ENCODE measurements at regions not wholly inside any gene's neighbourhood (a gene's known extent, or its start where the extent isn't known, plus 50 kb on each side); places are given as distances from the start of the nearest gene placed in this dataset.

DNA sequence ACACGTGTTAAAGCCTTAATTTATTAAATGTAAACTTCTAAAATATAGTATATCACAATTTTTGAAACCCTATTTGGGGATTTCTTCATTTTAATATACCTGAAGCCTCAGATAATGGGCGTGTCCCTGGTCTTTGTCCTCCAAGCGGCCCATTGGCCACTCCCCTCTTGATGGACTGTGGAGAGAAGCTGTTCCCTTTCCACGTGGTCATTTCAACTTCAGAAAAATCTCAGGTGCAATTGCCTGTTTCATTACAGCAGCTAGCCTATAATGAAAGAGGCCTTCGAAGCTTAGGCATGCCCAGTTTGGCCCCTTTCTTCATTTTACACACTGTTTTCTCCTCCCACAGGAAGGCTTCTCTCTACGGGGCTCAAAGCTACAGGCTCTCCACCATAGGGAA is 131.4 kb upstream of the ARHGAP5 start:
- POLR2A ChIA-PET: interaction anchor here (0.6 to 5.2 kb wide), 3 partner anchors 132 to 485 kb away, joined by 3 to 22 read pairs (median 4); partner anchors contain the start of gene ARHGAP5
- peak overlapping the region in 5 of 9 donors; percentile 26 to 94 (median 88) for H3K27ac Mint-ChIP-seq

DNA sequence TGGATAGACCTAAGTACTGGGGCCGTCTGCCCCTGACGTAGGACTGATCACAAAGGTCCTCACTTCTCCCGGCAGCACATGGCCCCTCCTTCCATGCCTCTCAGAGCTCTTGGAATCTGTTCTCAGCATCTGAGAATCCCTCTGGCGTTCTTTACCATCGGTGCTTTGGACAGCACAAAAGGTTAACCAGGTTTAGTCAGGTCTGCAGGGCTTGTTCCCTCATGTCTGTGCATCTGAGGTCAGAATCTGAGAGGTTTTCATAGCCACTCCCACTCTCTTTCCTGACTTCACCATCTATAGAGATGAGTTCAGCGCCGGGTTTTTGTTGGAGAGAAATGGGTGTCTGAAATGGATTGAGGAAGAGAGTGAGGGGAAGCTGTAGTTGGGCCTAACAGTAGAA is 130.0 kb upstream of the ARHGAP5 start:
- Mint-ChIP-seq H3K27me3 (peaks cover 0 to 7% (median 0%) of the 10 kb centered on the region in 5 donors), H3K4me1 (peaks cover 21 to 69% (median 33%) of the 10 kb centered on the region in 7 donors), H3K27ac (peak overlapping the region in 6 of 9 donors; percentile 57 to 94 (median 84)), H3K9me3 (no peaks in the 10 kb centered on the region), H3K4me3 (no peak overlapping the region), H3K36me3 (no peaks in the 10 kb centered on the region)
- DNase-seq (no peak), ATAC-seq (no peak)
- no peaks in the 10 kb centered on the region for H3K9me3 ChIP-seq (ENCODE audit: control insufficient read depth in 2 of 3, low read length in 3 of 3)
- peak overlapping the region; percentile 27 for H3K27ac ChIP-seq (ENCODE audit: low read depth, low read length)
- H3K27me3 ChIP-seq (ENCODE audit: control insufficient read depth in 2 of 2, insufficient read depth in 2 of 2, low read length in 2 of 2): no peaks in the 10 kb centered on the region
- peaks cover 10 to 28% of the 10 kb centered on the region in 2 donors for H3K4me1 ChIP-seq (ENCODE audit: control insufficient read depth in 2 of 2, insufficient read depth in 2 of 2, low read length in 2 of 2)
- ChIA-PET CTCF (no interaction called here), POLR2A (interaction anchor here (5.2 kb wide), 1 partner anchor 130 kb away, joined by 22 read pairs; the partner anchor contains the start of gene ARHGAP5)
- intact Hi-C loops (cut with micrococcal nuclease): loop anchor here in 1 of 2 donors (5.0 to 10.0 kb wide), 2 partner anchors 490 to 742 kb away; partner anchors contain the start of genes DTD2 and HECTD1
- no peak overlapping the region for H3K4me3 ChIP-seq (ENCODE audit: low read length)
- H3K36me3 ChIP-seq (ENCODE audit: control insufficient read depth in 2 of 3, insufficient read depth in 3 of 3, low read length in 3 of 3): no peaks in the 10 kb centered on the region

More for the DNA sequence above, 131.4 kb upstream of the ARHGAP5 start:
- Histone ChIP-seq H3K4me3 (ENCODE audit: low read length) (no peak overlapping the region), H3K36me3 (ENCODE audit: control insufficient read depth in 2 of 3, insufficient read depth in 3 of 3, low read length in 3 of 3) (no peaks in the 10 kb centered on the region), H3K27ac (ENCODE audit: low read depth, low read length) (peak overlapping the region; percentile 56), H3K9me3 (ENCODE audit: control insufficient read depth in 2 of 3, low read length in 3 of 3) (no peaks in the 10 kb centered on the region), H3K4me1 (ENCODE audit: control insufficient read depth in 2 of 2, insufficient read depth in 2 of 2, low read length in 2 of 2) (peaks cover 10 to 28% of the 10 kb centered on the region in 2 donors), H3K27me3 (ENCODE audit: control insufficient read depth in 2 of 2, insufficient read depth in 2 of 2, low read length in 2 of 2) (no peaks in the 10 kb centered on the region)
- ATAC-seq (no peak), DNase-seq (no peak)
- Mint-ChIP-seq H3K27me3 (peaks cover 0 to 4% (median 0%) of the 10 kb centered on the region in 5 donors), H3K9me3 (no peaks in the 10 kb centered on the region), H3K4me3 (peak overlapping the region in 1 of 10 donors; percentile 84), H3K36me3 (no peaks in the 10 kb centered on the region), H3K4me1 (peaks cover 21 to 69% (median 33%) of the 10 kb centered on the region in 7 donors)
- intact Hi-C loops (cut with micrococcal nuclease): loop anchor here in 1 of 2 donors (1.0 to 10.0 kb wide), 8 partner anchors 8 to 1387 kb away; partner anchors contain the start of genes DTD2, G2E3, HECTD1 and NUBPL
- CTCF ChIA-PET: interaction anchor here (0.7 to 1.5 kb wide), 2 partner anchors 11 to 263 kb away, joined by 3 read pairs; no protein-coding TSS in a partner anchor

DNA sequence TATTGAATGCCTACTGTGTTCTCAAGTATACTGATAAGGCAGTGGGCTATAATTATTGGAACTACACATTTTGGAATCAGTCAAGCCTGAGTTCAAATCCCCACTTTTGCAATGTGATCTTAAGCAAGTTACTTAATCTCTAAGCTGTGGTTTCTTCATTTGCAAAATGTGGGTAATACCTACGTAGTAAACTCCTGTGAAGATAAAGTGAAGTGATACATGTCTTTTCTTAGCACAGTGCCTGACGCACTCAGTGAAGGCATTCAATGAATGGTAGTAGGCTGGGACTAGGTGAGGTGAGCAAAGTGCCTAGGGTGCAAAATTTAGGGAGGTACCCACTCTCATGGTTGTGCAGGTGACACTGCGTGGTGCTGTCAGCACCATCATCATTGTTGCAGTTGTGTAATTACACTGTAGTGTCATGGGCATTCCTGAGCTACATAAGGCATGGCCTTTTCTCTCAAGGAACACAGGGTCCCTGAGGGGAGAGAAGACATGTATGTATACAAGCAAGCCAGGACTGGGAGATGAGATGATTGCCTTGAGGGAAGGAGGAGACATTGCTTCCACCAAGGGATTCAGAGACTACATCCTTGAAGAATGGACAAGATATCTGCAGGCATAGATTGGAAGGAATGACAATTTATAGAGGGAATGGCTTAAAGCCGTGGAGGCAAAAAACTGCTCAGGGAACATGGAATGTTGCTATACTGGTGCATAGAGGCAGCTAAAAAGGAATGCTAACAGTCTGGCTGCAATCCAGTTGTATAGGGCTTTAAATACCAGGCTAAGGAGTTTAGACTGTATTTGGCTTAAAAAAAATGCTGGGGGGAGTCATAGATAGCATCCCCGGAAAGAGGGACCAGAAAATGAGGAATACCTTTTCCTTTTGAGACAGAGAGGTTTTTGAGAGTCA is 129.2 kb upstream of the ARHGAP5 start:
- peak overlapping the region in 6 of 9 donors; percentile 1 to 94 (median 82) for H3K27ac Mint-ChIP-seq
- DNase-seq (peak in 5 of 9 donors; percentile 4 to 44 (median 21)), ATAC-seq (peak; percentile 75)
- no peak overlapping the region for H3K4me3 ChIP-seq (ENCODE audit: low read length)
- ChIA-PET POLR2A (no interaction called here), CTCF (no interaction called here)
- no peaks in the 10 kb centered on the region for H3K9me3 ChIP-seq (ENCODE audit: control insufficient read depth in 2 of 3, low read length in 3 of 3)
- H3K4me1 Mint-ChIP-seq: peaks cover 21 to 63% (median 33%) of the 10 kb centered on the region in 7 donors
- no peaks in the 10 kb centered on the region for H3K27me3 ChIP-seq (ENCODE audit: control insufficient read depth in 2 of 2, insufficient read depth in 2 of 2, low read length in 2 of 2)
- H3K27ac ChIP-seq (ENCODE audit: low read depth, low read length): no peak overlapping the region
- peaks cover 0 to 7% (median 0%) of the 10 kb centered on the region in 5 donors for H3K27me3 Mint-ChIP-seq
- H3K4me3 Mint-ChIP-seq: no peak overlapping the region
- H3K36me3 ChIP-seq (ENCODE audit: control insufficient read depth in 2 of 3, insufficient read depth in 3 of 3, low read length in 3 of 3): no peaks in the 10 kb centered on the region
- peaks cover 10 to 28% of the 10 kb centered on the region in 2 donors for H3K4me1 ChIP-seq (ENCODE audit: control insufficient read depth in 2 of 2, insufficient read depth in 2 of 2, low read length in 2 of 2)
- no peaks in the 10 kb centered on the region for H3K36me3 Mint-ChIP-seq
- no peaks in the 10 kb centered on the region for H3K9me3 Mint-ChIP-seq
- intact Hi-C loops (cut with micrococcal nuclease): loop anchor here in 1 of 2 donors (5.0 to 10.0 kb wide), 2 partner anchors 491 to 743 kb away; partner anchors contain the start of genes DTD2 and HECTD1

DNA sequence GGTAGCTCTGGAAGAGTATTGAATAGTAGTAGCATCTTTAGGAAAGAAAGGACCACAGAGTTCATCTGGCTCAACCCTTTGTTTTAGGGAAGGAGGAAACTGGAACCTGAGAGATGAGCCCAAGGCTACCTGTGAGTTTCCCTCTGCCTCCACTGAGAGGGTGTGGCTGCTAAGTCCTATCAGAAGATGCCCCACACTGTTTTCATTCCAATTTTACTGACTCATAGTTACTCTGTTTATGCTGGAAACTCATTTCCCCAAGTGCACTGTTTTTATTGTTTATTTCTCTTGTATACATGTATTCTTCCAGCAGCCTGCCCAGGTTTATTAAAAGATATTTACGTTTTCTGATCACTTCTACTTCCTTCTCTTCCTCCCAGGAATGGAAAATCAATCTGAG is 127.4 kb upstream of the ARHGAP5 start:
- no peaks in the 10 kb centered on the region for H3K36me3 Mint-ChIP-seq
- intact Hi-C loops (cut with micrococcal nuclease): loop anchor here in 1 of 2 donors (5.0 to 10.0 kb wide), 2 partner anchors 492 to 745 kb away; partner anchors contain the start of genes DTD2 and HECTD1
- ChIA-PET CTCF (no interaction called here), POLR2A (no interaction called here)
- H3K27ac Mint-ChIP-seq: peak overlapping the region in 1 of 9 donors; percentile 27
- H3K4me1 Mint-ChIP-seq: peaks cover 12 to 52% (median 23%) of the 10 kb centered on the region in 7 donors
- H3K9me3 Mint-ChIP-seq: no peaks in the 10 kb centered on the region
- no peaks in the 10 kb centered on the region for H3K9me3 ChIP-seq (ENCODE audit: control insufficient read depth in 2 of 3, low read length in 3 of 3)
- peaks cover 0 to 7% (median 0%) of the 10 kb centered on the region in 5 donors for H3K27me3 Mint-ChIP-seq
- H3K4me3 Mint-ChIP-seq: no peak overlapping the region
- no peak overlapping the region for H3K4me3 ChIP-seq (ENCODE audit: low read length)
- ATAC-seq (no peak), DNase-seq (no peak)
- no peak overlapping the region for H3K27ac ChIP-seq (ENCODE audit: low read depth, low read length)
- H3K27me3 ChIP-seq (ENCODE audit: control insufficient read depth in 2 of 2, insufficient read depth in 2 of 2, low read length in 2 of 2): no peaks in the 10 kb centered on the region
- H3K36me3 ChIP-seq (ENCODE audit: control insufficient read depth in 2 of 3, insufficient read depth in 3 of 3, low read length in 3 of 3): no peaks in the 10 kb centered on the region
- peaks cover 8 to 15% of the 10 kb centered on the region in 2 donors for H3K4me1 ChIP-seq (ENCODE audit: control insufficient read depth in 2 of 2, insufficient read depth in 2 of 2, low read length in 2 of 2)

DNA sequence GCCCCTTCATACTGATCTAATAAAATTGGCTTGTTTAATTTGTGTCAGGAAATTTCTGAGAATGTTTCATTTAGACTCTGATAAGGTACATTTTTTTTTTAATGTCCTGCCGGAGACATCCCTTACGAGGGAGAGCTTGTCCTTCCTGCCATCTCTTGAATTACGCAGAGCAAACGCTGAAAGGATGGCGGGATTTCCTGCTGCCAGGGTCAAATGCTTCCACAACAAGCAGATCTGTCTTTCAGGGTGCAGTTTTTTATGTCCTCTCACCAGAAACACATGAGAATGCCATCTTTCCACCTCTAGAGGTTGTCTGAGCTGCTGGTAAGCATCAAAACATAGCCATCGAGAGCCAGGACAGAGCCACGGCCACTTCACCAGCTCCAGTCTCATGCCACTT is 126.8 kb upstream of the ARHGAP5 start:
- peak overlapping the region in 2 of 9 donors; percentile 27 to 40 for H3K27ac Mint-ChIP-seq
- ChIA-PET POLR2A (interaction anchor here (0.6 kb wide), 1 partner anchor 23 kb away, joined by 3 read pairs; no protein-coding TSS in a partner anchor), CTCF (no interaction called here)
- H3K9me3 Mint-ChIP-seq: no peaks in the 10 kb centered on the region
- no peak for ATAC-seq
- Histone ChIP-seq H3K4me1 (ENCODE audit: control insufficient read depth in 2 of 2, insufficient read depth in 2 of 2, low read length in 2 of 2) (peaks cover 2 to 11% of the 10 kb centered on the region in 2 donors), H3K36me3 (ENCODE audit: control insufficient read depth in 2 of 3, insufficient read depth in 3 of 3, low read length in 3 of 3) (no peaks in the 10 kb centered on the region), H3K27ac (ENCODE audit: low read depth, low read length) (no peak overlapping the region), H3K4me3 (ENCODE audit: low read length) (no peak overlapping the region), H3K9me3 (ENCODE audit: control insufficient read depth in 2 of 3, low read length in 3 of 3) (no peaks in the 10 kb centered on the region), H3K27me3 (ENCODE audit: control insufficient read depth in 2 of 2, insufficient read depth in 2 of 2, low read length in 2 of 2) (no peaks in the 10 kb centered on the region)
- H3K36me3 Mint-ChIP-seq: no peaks in the 10 kb centered on the region
- intact Hi-C loops (cut with micrococcal nuclease): no loop called here
- no peak for DNase-seq
- peaks cover 6 to 46% (median 17%) of the 10 kb centered on the region in 7 donors for H3K4me1 Mint-ChIP-seq
- H3K27me3 Mint-ChIP-seq: peaks cover 0 to 7% (median 0%) of the 10 kb centered on the region in 5 donors
- no peak overlapping the region for H3K4me3 Mint-ChIP-seq

DNA sequence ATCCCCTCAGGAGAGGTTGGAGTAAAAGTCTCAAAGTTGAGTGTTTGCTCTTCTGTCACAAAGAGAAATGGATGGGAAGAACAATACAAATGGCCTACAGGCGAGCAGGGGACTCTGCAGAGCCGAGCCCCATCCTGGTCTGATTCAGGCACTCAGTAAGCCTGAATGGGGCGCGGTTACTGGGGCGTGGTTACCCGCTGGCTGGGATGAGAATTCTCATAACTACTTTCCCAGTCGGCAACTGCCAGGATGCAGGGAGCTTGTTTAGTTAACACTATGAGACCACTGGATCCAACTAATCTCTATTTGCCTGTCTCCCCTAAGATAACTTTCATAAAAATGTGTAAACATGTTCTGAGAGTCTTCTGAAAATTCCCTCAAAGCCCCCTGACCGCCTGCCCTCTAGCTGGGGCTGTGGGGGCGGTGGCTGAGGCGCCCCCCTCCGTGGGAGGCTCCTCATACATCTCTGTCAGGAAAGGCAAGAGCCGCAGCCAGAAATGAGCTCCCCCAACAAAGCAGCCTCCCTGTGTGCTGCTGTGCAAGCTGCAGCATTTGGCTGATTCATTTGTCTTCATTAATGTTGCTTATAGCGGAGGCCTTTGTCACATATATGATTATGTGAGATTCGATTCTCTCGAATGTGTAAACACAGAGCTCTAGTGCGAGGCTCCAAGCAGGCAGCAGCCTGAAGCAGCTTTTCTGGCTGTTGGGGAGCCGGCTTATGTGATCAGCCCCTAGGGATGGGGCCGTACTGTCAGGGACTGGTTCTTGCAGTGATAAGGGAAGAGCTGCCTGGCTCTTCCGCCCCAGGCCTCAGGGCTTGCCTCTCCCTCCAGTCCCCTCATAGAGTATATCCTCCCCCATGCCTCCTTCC is 126.1 kb upstream of the ARHGAP5 start:
- H3K36me3 Mint-ChIP-seq: no peaks in the 10 kb centered on the region

More for the DNA sequence above, 126.1 kb upstream of the ARHGAP5 start:
- H3K4me3 ChIP-seq (ENCODE audit: low read length): no peak overlapping the region
- no peak overlapping the region for H3K27ac ChIP-seq (ENCODE audit: low read depth, low read length)
- ChIA-PET POLR2A (interaction anchor here (0.6 kb wide), 2 partner anchors 24 to 824 kb away, joined by 3 read pairs; no protein-coding TSS in a partner anchor), CTCF (interaction anchor here (1.1 kb wide), 1 partner anchor 16 kb away, joined by 3 read pairs; no protein-coding TSS in a partner anchor)
- peaks cover 2 to 39% (median 15%) of the 10 kb centered on the region in 7 donors for H3K4me1 Mint-ChIP-seq
- intact Hi-C loops (cut with micrococcal nuclease): no loop called here
- ATAC-seq (no peak), DNase-seq (no peak)
- H3K9me3 ChIP-seq (ENCODE audit: control insufficient read depth in 2 of 3, low read length in 3 of 3): no peaks in the 10 kb centered on the region
- no peaks in the 10 kb centered on the region for H3K27me3 ChIP-seq (ENCODE audit: control insufficient read depth in 2 of 2, insufficient read depth in 2 of 2, low read length in 2 of 2)
- H3K27ac Mint-ChIP-seq: peak overlapping the region in 2 of 9 donors; percentile 40 to 56
- peaks cover 0 to 6% of the 10 kb centered on the region in 2 donors for H3K4me1 ChIP-seq (ENCODE audit: control insufficient read depth in 2 of 2, insufficient read depth in 2 of 2, low read length in 2 of 2)
- H3K4me3 Mint-ChIP-seq: no peak overlapping the region
- H3K36me3 ChIP-seq (ENCODE audit: control insufficient read depth in 2 of 3, insufficient read depth in 3 of 3, low read length in 3 of 3): no peaks in the 10 kb centered on the region
- H3K9me3 Mint-ChIP-seq: no peaks in the 10 kb centered on the region
- H3K27me3 Mint-ChIP-seq: peaks cover 0 to 7% (median 0%) of the 10 kb centered on the region in 5 donors
